ENCODE measurements at regions not wholly inside any gene's neighbourhood (a gene's known extent, or its start where the extent isn't known, plus 50 kb on each side); places are given as distances from the start of the nearest gene placed in this dataset.

DNA sequence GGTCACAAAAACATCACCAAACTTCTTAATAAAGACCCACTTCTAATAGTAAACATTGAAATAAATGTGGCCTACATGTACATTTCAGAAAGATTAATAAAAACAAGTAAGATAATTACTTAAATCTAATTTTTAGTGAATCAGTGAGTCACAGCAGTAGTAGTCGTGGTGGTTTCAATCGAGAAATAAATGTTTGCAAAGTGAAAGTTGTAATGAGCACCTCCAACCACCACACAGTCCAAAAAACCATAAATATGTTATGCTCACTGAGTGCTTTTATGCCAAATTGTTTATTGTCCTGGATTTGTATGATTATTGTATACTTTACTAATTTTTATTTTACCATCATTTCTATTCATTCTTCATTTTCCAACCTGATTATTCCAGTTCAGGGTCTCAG is 61.8 kb upstream of the SPOPL start:
- TF ChIP-seq, protein P1, sequence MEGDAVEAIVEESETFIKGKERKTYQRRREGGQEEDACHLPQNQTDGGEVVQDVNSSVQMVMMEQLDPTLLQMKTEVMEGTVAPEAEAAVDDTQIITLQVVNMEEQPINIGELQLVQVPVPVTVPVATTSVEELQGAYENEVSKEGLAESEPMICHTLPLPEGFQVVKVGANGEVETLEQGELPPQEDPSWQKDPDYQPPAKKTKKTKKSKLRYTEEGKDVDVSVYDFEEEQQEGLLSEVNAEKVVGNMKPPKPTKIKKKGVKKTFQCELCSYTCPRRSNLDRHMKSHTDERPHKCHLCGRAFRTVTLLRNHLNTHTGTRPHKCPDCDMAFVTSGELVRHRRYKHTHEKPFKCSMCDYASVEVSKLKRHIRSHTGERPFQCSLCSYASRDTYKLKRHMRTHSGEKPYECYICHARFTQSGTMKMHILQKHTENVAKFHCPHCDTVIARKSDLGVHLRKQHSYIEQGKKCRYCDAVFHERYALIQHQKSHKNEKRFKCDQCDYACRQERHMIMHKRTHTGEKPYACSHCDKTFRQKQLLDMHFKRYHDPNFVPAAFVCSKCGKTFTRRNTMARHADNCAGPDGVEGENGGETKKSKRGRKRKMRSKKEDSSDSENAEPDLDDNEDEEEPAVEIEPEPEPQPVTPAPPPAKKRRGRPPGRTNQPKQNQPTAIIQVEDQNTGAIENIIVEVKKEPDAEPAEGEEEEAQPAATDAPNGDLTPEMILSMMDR (IDR thresholded peaks at IDR 0.05), result no peak
- TF ChIP-seq POLR2A (IDR thresholded peaks at IDR 0.05) (no peak), EP300 (IDR thresholded peaks at IDR 0.05) (no peak), POLR2AphosphoS5 (IDR thresholded peaks at IDR 0.05) (no peak)

Measured in gastroesophageal sphincter (tissue), 3 donors.